ENCODE measurements at regions not wholly inside any gene's neighbourhood (a gene's known extent, or its start where the extent isn't known, plus 50 kb on each side); places are given as distances from the start of the nearest gene placed in this dataset.

DNA sequence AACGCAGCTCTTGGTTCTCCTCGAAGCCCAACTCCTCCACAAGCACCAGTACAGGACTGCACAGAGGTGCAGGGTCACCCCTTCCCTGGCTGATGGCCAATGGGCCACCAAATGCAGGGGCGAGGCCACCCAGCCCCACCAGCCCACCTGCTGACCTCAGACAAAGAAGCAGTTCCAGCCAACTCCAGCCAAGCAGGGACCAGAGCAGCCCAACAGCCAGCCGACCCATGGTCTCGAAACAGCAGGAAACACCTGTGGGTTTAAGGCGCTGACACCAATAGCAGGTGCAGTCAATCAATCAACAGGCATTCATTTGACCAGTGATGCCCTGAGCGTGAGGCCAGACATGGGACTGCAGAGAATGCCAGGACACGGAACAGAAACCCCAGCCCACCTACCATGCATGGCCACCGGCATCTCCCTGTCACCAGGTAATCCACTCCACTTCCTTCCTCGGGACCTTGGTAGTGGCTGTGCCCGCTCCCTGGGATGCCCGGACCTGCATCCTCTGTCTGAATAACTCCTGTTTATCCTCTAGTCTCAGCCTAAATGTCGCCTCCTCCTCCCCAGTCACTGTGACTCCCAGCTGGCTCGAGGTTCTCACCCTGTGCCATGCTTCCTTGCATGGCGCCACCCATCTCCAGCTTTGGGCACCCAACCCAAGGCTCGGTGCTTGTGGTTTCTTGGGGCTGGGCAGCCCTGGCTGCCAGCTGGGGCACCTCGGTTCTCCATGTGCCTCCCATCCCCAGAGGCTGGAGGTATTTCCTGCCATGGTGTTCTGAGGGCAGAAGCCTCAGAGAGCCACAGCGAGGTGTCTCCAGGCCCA, 1475.4 kb downstream of the BRD1 start:
- no peak for DNase-seq

DNA sequence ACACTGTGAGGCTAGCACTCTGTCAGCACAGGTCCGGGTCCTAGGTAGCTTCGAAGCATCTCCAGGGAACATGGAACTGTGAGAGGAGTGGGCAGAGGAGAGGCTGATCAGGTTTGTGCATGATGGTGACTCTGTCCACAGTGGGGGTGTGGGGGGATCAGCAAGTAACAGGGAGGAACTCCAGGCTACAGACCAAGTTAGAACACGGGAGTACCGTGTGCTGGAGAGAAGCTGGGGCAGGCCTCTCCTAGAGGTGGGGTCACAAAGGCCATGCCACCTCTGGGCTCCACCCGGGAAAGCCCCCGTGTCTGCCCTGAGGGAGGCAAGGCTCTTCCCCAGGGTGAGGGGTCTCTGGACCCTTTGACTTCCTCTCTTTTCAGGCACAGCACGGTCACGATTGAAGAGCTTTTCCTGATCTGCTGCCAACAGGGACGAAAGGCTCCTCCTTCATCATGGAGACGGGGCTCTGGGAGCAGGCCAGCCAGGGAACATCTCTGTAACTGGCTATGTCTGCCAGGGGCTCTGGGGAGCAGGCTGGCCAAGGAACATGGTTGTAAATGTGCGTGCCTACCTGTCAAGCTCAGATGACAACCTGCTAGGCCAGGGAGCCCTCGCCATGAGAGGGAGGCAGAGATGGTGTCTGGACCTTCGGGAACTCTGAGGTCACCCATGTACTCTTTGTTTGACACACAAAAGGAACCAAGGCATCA, 1476.1 kb downstream of the BRD1 start:
- no peak for DNase-seq

DNA sequence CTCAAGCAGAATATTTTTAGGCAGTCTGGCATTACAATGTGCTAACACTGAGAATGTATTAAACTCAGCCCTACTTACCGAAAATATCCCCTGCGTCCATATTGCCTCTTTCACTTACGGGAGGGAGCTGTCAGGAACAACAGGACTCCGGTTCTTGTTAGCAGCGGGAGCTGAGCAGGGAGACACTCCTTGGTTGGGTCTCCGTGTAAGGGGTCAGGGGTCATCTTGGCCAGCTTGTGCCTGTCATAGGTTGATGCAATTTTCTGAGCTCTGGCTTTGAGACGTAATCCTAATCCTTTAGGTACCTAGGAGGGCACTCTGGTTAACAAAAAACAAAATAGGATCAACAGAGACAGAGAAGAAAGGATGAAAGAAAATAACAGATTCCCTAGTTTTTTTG, 1477.2 kb downstream of the BRD1 start:
- DNase-seq: no peak

DNA sequence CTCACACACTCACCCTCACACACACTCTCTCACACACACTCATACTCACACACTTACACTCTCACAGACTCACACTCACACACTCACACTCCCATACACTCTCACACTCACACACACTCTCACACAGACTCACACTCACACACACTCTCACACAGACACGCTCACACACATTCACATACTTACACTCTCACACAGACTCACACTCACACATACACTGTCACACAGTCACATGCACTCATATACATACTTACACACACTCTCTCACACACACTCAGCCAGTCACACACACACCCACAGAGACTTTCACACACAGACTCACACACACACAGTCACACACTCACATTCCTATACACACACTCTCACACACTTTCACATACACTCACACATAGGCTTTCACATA, 1478.8 kb downstream of the BRD1 start:
- no peak for DNase-seq

DNA sequence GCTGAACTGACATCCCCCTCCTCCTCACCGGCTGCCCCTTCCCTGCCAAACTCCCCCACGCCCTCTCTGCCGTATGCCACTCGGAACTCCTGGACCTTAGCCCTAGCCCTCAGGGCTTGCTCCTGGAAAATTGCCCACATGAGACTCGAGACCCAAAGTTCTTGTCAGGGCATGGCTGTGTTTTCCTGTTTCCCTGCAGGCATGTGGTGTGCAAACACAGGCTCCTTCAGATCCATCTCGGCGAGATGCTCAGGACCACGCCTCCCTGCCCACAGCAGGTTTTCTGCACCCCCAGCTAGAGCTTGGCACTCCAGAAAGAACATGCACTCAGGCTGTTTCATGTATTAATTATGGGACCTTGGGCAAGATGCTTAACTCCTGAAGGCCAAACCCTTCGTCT, 1480.4 kb downstream of the BRD1 start:
- no peak for DNase-seq

DNA sequence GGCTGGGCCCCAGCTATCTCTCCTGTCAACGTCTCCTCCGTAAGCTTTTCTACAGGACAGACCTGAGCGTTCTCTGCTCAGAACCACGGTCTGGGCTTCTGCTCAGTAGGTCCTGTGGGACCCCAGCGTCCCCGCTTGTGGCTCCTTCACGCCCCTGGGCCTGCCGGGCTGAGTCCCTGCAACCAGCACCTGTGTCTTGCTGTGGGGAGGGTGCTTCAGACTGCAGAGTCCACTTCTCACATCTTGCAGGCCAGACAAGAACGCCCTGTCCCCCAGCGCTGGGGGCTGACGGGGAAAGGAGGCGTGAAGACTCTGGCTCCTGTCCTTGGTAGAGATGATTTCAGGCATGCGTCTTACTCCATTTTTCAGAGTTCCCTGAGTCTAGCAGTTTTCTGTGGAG, 1480.8 kb downstream of the BRD1 start:
- DNase-seq: no peak

DNA sequence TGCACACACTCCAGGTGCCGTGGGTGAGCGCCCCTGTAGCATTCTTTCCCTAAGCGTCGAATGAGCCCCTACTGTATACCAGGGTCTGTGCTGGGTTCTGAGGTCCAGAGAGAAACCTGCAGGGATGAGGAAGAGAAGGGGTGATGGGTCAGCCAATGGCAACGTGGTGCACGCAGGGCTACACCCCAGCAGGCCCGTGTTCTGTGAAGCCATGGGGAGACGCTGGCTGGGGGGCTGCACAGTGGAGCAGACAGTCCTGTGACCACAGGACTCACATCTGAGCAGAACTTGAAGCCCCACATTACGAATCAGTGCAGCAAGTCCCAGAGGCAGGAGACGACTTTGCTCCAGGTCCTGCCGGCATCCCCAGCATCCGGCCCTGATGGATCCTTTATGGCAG, 1481.4 kb downstream of the BRD1 start:
- no peak for DNase-seq

DNA sequence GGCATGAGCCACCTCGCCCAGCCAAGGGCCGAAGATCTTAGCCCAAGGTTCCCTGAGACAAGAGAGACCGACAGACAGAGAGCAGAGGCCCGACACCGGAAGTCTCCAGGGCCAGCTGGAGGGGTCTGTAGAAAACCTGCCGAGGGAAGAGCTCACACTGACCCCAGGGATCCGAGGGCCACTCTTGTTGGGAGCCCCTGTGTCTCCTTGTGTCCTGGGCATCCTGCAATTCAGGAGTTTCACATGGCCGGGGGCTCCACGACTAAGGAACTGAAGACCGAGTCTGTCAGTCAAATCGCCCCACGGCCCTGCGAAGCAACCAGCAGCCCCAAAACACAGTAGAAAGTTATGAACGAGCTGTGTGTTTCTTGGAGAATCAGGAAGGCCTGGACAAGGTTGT, 1482.0 kb downstream of the BRD1 start:
- no peak for DNase-seq

DNA sequence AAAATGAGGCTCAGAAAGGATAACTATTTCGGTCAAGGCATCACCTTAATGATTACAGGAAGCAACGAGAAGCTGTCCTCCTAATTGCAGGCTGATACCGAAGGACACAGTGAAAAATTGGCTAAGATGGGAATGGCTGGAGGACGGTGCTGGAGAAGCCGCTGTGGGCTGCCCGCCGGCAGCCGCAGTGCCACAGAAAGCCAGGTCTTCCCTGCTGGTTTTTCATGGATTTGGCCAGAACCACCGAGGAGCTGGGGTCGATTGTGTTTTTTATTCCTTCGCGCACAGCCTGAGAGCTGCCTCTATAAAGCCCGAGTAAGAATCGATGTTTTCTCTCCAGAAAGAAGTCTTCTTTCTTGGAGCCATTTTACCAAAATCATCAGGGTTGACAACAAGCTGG, 1484.2 kb downstream of the BRD1 start:
- DNase-seq: no peak

DNA sequence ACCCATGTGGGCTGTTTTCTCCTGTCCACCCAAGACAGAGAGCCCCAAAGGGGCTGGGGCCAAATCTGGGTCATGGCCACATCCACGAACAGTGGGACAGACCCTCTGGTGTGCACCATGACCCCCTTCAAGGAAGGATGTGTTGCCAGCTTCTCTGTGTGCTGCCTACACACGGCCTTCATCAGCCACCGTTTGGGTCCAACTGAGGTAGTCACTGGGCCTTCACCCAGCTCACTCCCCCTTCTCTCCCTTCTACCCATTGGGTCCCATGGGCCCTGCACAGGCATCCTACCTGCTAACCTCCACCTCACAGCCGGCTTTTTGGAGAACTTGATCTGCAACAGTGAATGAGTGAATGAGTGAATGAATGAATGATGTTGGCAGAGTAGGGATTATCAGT, 1484.9 kb downstream of the BRD1 start:
- DNase-seq: no peak

DNA sequence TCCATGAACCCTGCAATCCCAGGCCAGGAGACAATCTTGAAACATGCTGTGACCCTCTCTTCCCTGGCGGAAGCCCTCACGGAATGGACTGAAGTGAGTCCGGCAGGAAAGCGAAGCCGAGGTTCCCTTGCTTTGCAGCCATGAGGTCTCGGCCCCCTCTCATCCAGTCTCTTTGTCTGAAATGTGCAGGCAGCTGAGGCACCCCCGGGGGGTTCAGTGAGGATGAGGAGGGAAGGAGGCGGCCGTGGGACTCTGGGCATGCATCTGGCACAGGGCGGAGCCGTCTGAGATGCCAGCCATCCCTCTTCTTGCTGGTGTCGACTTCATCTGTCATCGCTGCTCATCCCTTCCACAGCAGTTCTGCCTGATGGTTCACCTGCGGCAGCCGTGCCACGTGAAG, 1485.7 kb downstream of the BRD1 start:
- DNase-seq: no peak

DNA sequence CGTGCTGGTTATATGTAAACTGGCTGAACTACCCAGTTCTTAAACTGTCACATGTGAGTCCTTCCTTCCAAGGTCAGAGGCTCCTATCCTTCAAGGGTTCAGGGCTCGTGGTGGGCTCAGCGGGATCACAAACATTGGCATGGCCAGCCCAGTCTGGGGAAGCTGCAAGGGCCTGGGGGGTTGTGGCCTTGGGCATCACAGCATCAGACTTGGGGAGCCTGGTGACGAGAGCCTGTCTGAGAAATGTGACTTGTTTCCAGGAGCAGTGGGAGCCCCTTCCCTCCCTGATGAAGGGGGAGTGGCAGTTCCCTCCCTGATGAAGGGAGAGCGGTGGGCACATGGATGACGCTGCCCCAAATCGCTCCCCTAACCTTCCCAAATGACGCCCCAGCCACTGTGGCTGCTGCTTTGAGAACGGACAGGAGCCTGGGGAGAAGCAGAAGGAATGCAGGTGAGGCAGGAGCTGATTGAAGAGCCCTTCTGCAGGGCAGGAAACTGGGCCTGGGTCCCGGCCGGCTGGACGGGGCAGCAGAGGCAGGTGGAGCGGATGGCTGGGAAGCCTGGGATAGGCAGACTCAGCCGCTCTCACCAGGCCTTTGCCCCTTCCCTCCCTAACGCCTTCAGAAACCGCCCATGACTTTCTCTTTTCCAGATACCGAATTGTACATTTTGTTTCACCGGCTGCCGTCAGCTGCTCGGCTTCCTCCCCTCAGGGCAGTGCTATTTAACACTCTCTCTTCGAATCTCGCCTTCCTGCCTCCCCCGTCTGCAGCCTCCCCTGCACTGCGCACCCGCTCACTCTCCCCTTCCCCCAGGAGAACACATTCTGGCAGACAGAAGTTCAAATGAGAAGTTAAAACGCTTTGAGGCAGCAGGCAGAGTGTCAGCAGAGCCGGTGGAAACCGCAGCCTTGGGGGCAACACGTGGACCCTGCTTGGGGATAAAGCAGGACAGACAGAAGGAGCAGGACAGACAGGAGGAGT, 1486.7 kb downstream of the BRD1 start:
- no peak for DNase-seq

DNA sequence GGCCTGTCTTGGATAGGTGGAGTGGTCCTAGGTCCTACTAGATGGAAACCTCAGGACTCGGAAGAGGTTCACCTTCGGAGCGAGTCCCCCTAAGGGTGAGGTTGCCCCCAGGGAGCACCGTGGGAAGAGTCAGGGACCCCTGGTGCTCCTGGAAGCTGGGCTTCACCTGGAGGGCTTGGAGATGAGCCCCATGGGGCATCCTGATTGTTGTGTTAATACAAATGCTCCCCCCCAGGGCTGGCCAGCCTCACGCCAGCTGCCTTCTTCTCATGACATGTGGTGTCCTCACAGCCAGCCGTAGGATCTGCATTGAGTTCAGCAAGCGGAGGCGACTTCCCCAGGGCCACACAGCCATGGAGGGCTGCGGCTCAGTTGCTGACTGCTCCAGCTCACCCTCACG, 1487.5 kb downstream of the BRD1 start:
- no peak for DNase-seq

DNA sequence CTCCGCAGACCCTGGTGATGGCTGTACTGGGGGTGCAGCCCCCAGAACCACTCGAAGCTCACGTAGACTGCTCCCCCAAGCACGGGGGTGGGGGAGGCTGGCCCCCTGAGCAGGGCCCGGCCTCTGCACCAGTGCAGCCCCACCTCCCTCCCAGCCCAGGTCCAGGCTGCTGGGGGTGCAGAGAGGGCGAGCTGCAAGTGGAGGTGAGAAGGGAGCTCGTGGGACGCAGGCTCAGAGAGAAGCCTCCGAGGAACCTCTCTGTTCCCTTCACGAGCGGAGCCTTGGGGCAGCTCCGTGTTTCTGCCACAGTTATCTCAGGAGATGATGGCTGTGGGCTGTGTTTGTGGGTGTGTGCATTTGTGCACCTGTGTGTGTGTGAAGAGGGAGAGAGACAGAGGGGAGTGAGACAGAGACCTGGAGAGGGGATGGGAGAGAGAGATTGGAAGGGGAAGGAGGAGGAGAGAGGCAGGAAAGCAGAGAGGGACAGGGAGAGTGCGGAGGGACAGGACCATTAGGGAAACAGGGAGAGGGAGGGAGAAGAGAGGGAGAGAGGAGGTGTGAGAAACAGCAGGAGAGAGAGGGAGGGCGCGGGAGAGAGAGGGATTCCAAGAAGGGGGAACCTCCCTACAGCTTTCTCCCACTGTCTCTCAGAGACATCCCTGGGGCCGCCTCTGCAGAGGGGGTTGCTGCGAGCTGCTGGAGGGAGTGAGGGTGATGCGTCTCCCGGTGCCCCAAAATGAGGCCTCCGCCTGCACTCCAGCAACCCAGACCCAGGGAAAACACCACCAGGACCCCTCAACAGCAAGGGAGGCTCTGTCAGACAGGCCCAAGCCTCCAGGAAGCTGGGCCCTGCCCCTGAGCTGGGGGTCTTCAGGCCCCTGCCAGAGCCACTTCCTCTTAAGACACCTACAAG, 1488.6 kb downstream of the BRD1 start:
- no peak for DNase-seq

DNA sequence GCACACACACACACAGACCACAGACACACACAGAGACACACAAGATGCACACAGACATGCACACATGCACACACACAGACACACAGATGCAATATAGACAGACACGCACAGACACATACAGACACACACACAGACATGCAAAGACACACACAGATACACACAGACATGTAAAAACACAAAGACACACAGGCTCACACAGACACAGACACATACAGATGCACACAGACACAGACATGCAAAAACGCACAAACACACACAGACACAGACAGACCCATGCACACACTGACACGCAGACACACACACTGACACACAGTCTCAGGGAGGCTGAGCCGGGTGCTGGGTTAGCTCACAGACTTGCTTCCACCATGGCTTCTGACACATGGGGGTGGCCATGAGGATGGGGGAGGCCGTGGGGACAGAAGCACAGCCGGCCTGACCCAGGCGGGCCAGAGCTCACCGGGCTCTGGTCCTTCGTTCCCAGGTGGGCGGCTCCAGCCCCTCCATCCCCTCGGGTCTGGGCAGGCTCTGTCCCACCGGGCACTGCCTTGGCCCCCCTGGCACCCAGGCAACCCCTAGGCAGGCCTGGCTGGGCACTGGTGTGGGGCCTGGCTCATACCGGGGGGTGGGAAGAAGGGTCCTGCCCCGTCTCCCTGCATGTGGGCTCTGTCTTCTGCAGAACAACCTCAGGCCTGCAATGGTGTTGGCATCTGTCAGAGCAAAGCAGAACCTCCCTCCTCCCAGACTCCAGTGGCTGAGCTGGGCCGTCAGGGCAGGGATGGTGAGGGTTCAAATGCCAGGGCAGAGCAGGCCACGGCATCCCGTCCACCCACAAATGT, 1489.5 kb downstream of the BRD1 start:
- no peak for DNase-seq

DNA sequence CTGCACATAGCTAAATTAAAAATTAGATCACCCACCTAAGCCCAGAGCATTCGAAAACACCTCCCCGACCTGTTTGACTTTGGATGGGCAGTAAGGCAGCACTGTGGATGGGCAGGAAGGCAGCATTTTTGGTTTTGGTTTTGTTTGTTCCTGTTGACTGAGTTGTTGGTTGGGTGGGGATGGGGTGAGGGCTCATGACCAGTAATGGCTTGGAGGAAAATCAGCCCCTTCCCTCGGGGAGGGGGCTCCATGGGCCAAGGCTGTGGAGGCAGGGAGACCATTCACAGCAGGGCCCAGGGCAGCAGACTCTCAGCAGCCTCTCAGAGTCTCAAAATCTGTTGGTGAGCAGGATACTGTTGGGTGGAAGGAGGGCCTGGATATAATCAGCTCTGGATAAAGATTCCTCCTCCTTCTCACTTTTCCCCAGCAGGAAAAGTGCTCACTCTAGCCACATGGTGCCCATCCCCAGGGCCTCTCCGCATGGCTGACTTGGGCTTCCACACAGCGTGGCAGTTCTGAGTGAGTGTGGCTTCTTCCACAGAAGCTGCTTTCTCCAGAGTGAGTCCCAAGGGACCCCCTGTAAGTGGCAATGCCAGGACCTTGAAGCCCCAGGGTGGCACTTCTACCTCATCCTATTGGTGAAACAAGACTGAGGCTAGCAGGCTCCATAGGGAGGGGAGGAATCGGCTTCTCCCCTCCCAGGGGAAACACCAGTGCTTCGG, 1491.2 kb downstream of the BRD1 start:
- DNase-seq: no peak

DNA sequence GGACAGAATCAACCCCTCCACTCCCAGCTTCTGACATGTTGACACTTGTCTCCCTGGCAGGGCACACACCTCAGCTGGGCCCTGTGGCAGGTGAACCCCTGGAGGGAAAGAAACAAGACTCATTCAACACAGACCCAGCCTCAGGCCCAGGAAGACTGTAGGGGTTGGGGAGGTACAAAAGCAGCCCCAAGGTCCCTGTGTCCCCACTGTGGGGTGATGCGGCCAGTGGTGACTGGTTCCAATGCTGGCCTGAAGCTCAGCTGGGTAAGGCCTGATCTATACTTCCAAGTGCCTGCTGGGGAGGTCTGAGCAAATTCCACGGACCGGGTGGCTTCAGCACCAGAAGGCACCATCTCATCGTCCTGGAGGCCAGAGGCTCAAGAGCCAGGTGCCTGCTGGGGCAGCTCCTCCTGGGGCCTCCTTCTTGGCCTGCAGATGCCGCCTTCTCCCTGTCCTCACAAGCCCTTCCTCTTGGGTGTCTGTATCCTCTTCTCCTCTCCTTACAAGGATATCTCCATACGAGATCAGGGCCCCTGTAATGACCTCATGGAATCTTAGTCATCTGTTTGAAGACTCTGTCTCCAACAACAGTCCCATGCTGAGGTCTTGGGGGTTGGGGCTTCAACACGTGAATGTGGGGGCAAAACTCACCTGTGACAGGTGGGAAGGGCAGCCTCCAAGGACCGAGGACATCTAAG, 1492.1 kb downstream of the BRD1 start:
- no peak for DNase-seq

DNA sequence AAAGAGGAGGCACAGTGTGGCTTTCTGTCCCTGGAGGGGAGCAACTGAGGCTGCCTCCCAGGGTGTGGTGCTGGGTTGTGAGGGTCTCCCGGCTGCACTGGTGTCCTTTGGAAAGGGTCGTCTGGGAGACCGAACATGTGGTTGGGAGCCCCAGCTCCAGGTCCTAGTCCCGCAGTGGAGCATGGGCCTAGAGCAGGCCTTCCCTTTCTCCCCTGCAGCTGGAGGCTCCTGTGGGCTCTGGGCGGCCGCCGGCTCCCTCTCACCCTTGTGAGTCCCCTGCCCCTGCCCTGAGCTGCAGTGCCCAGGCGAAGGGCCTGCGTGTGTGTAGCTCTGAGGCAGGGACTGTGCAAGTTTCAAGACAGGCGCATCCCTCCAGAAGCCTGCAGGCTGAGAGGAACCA, 1492.7 kb downstream of the BRD1 start:
- DNase-seq: no peak

DNA sequence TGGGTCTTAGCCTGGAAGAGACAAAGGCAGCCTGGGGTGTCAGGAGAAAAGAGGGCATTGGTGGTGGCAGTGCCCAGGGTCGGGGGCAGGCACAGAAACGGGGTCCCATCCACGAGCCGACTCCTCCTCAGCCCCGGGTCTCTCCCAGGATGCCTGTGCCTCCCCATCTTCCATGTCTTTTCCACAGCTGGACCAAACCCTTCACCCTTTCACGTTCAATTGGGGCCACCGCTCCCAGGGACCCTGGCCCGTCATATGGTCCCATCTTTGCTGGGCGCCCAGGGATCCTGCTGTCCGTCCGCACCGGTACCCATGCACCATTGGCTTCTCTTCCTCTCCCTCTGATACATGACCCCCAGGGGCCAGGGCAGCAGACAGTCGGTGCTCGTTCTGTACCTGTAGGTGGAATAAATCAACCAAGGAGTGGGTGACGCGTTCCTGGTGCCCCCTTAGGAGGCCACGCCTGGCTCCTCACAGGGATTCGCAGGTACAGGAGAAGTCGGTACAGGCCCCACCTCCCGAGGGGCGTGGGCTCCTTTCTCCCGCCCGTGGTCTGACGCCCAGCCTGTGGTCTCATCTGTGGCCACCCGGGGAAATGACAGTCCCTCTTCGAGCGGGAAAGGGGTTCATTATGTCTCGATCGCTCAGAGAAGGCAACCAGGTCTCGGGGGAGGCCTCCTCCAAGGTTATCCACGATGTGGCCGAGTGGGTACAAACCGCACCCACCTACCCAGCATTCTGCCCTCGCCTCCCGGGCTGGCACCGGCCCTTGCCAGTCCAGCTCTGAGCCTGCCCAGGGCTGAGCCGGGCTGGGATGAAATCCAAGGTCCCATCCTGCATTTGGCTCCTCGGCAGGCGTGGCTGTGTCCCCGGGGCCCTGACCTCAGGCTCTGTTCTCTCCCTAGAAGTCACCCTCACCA, 1493.6 kb downstream of the BRD1 start:
- no peak for DNase-seq

Data from NCI-H345 (cell line).